ENCODE measurements at regions not wholly inside any gene's neighbourhood (a gene's known extent, or its start where the extent isn't known, plus 50 kb on each side); places are given as distances from the start of the nearest gene placed in this dataset.

DNA sequence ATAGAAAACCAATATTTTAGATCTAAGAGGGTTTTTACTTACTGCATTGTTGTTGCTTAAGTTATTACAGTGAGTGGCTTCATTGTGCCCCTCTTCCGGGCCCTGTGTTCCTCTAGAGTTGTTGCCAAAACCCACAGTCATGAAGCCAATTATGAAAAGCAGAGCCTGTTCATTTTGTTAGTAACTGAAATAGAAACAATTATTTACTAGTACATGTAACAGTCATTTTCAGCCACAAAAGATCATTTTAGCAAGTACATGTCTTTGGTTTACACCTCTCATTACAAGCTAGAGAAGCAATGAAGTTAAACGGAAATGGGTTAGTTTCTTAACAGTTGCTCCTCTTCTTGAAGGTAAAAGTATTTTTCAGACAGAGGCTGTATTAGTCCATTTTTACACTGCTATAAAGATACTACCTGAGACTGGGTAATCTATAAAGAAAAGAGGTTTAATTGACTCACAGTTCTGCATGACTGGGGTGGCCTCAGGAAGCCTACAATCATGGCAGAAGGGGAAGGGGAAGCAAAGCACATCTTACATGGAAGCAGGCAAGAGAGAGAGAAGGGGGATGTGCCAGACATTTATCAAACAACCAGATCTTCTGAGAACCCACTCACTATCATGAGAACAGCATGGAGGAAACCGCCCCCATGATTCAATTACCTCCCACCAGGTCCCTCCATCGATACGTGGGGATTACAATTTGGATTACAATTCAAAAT, 380.5 kb downstream of the SFMBT2 start:
- TF ChIP-seq SUZ12 (IDR thresholded peaks at IDR 0.05; ENCODE audit: extremely low read depth, insufficient read depth, insufficient read length): no peak
- TF ChIP-seq YY1 (IDR thresholded peaks at IDR 0.05; ENCODE audit: insufficient read depth, insufficient read length): no peak
- TF ChIP-seq ZNF274 (IDR thresholded peaks at IDR 0.05; ENCODE audit: low read depth, low read length): no peak

Data from NT2/D1 (cell line).